HCT116 (cell line): ENCODE measurements at regions not wholly inside any gene's neighbourhood (a gene's known extent, or its start where the extent isn't known, plus 50 kb on each side); places are given as distances from the start of the nearest gene placed in this dataset.

Experiments
- ATAC-seq: fragments of 200-7000 bp; cut with Tn5 transposase; 2 replicates; pipeline ENCODE4 v1.9.1; 2020; ENCODE audit warnings: mild to moderate bottlenecking, moderate library complexity
- BruUV-seq: library from RNA; stranded (reverse); fragments of 400-500 nt; replicated peaks from 2 replicates; lab custom pipeline; 2021; lab: Mats Ljungman, UMichigan
- CTCF ChIA-PET: fragments of 300-600 bp; sonication (Branson Sonifier 250); formaldehyde crosslinking; loops from one replicate; lab custom pipeline; 2021; ENCODE audit warnings: antibody characterized with exemption; lab: Charles Lee
- POLR2A ChIA-PET: fragments of 300-600, 350-600 bp; sonication (Branson Sonifier 250); formaldehyde crosslinking; loops from one replicate; lab custom pipeline; 2021; ENCODE audit warnings: antibody characterized with exemption; lab: Charles Lee
- RAD21 ChIA-PET, 2 experiments: fragments of 300-600 bp; sonication (Branson Sonifier 250); formaldehyde crosslinking; loops; one replicate each; lab custom pipeline; 2023; ENCODE audit warnings: low total read pairs in 2 of 2; ENCODE audit not compliant: uncharacterized antibody in 2 of 2, unreplicated experiment in 2 of 2, low non-redundant PET in 1 of 2; lab: Charles Lee
- DNase-seq: peaks from one replicate; pipeline ENCODE4 v3.0.0-alpha.2; 2010; ENCODE audit warnings: low read depth, low spot score
- H2AFZ ChIP-seq: fragments of 200-600 bp; shearing (Covaris generic), sonication (generic); 2 replicates; pipeline ENCODE4 v1.6.1; 2017; ENCODE audit warnings: low read depth, mixed run types, mixed read lengths, antibody characterized with exemption, low read length; ENCODE audit not compliant: poor library complexity, severe bottlenecking
- H3K27ac ChIP-seq: 2 replicates; pipeline ENCODE4 v1.5.1; 2012; ENCODE audit warnings: low read depth, low read length
- H3K27me3 ChIP-seq: fragments of 200-600 bp; sonication (generic); 2 replicates; pipeline ENCODE4 v1.6.1; 2016; ENCODE audit warnings: mixed run types, low read length, mixed read lengths; ENCODE audit not compliant: insufficient read depth
- H3K36me3 ChIP-seq, 2 experiments: fragments of 200-500 bp in 1 of 2; fragments of 200-600 bp in 1 of 2; sonication (Bioruptor generic) in 1 of 2; sonication (generic) in 1 of 2; 2 replicates each; pipeline versions ENCODE4 v1.5.1 to v1.6.1; 2014 to 2016; ENCODE audit warnings: low read length in 2 of 2, inconsistent platforms in 1 of 2, mixed read lengths in 1 of 2, mixed run types in 1 of 2; ENCODE audit not compliant: insufficient read depth in 2 of 2, control insufficient read depth in 1 of 2
- H3K4me1 ChIP-seq, 2 experiments: fragments of 200-600 bp in 1 of 2; sonication (generic) in 1 of 2; 2 replicates each; pipeline versions ENCODE4 v1.5.1 to v1.6.1; 2012 to 2017; ENCODE audit warnings: low read length in 2 of 2, inconsistent platforms in 1 of 2, mild to moderate bottlenecking in 1 of 2, mixed read lengths in 1 of 2, mixed run types in 1 of 2, moderate library complexity in 1 of 2; ENCODE audit not compliant: insufficient read depth in 2 of 2, control insufficient read depth in 1 of 2
- H3K4me2 ChIP-seq: fragments of 200-600 bp; sonication (generic); 2 replicates; pipeline ENCODE4 v1.6.1; 2017; ENCODE audit warnings: mixed run types, low read length, mixed read lengths
- H3K4me3 ChIP-seq, 2 experiments: fragments of 200-600 bp in 1 of 2; sonication (generic) in 1 of 2; replicated peaks in 1 of 2; 2 replicates each; pipeline ENCODE4 v1.5.1; 2011 to 2016; ENCODE audit warnings: low read length in 2 of 2, control low read depth in 1 of 2, low read depth in 1 of 2, mild to moderate bottlenecking in 1 of 2, mixed read lengths in 1 of 2, mixed run types in 1 of 2
- H3K79me2 ChIP-seq: fragments of 200-600 bp; sonication (generic); 2 replicates; pipeline ENCODE4 v1.6.1; 2017; ENCODE audit warnings: mild to moderate bottlenecking, mixed run types, low read length, moderate library complexity, mixed read lengths; ENCODE audit not compliant: insufficient read depth
- H3K9ac ChIP-seq: fragments of 200-600 bp; sonication (generic); 2 replicates; pipeline ENCODE4 v1.6.1; 2016; ENCODE audit warnings: low read length, mixed read lengths
- H3K9me2 ChIP-seq: fragments of 200-600 bp; sonication (generic), shearing (Covaris generic); 2 replicates; pipeline ENCODE4 v1.6.1; 2017; ENCODE audit warnings: mixed run types, mild to moderate bottlenecking, moderate library complexity; ENCODE audit not compliant: insufficient read depth
- H3K9me3 ChIP-seq, 2 experiments: fragments of 200-500 bp in 1 of 2; fragments of 200-600 bp in 1 of 2; sonication (Bioruptor generic) in 1 of 2; sonication (generic) in 1 of 2; 2 replicates each; pipeline ENCODE4 v1.6.1; 2014 to 2017; ENCODE audit warnings: low read length in 2 of 2, mixed read lengths in 2 of 2, inconsistent platforms in 1 of 2, low read depth in 1 of 2, mild to moderate bottlenecking in 1 of 2, mixed run types in 1 of 2, moderate library complexity in 1 of 2; ENCODE audit not compliant: control insufficient read depth in 1 of 2, insufficient read depth in 1 of 2
- H4K20me1 ChIP-seq: fragments of 200-600 bp; sonication (generic), shearing (Covaris generic); 2 replicates; pipeline ENCODE4 v1.6.1; 2017; ENCODE audit warnings: mixed run types, mild to moderate bottlenecking, moderate library complexity; ENCODE audit not compliant: insufficient read depth
- ATF3 ChIP-seq: IDR thresholded peaks from 2 replicates; pipeline ENCODE4 v1.6.1; 2012
- CBX3 ChIP-seq: IDR thresholded peaks from 2 replicates; pipeline ENCODE4 v1.6.1; 2012; ENCODE audit warnings: low read depth
- EGR1 ChIP-seq: IDR thresholded peaks from 2 replicates; pipeline ENCODE4 v1.6.1; 2012; ENCODE audit warnings: low read depth
- EZH2 ChIP-seq: fragments of 200-600 bp; sonication (generic); IDR thresholded peaks from 2 replicates; pipeline ENCODE4 v1.6.1; 2017; ENCODE audit warnings: antibody characterized with exemption, mixed run types
- EZH2phosphoT487 ChIP-seq: fragments of 200-600 bp; IDR thresholded peaks from 2 replicates; pipeline ENCODE4 v1.6.1; 2018; ENCODE audit warnings: antibody characterized with exemption, borderline replicate concordance
- FOSL1 ChIP-seq: IDR thresholded peaks from 2 replicates; pipeline ENCODE4 v1.6.1; 2012; ENCODE audit warnings: low read depth
- JUND ChIP-seq: IDR thresholded peaks from 2 replicates; pipeline ENCODE4 v1.6.1; 2012
- POLR2A ChIP-seq: IDR thresholded peaks from 2 replicates; pipeline ENCODE4 v1.7.0; 2011; ENCODE audit warnings: borderline replicate concordance; ENCODE audit not compliant: insufficient read depth, insufficient read length; ENCODE audit errors: extremely low read depth
- POLR2AphosphoS5 ChIP-seq: IDR thresholded peaks from 2 replicates; pipeline ENCODE4 v1.6.1; 2011; ENCODE audit warnings: mild to moderate bottlenecking, low read depth, low read length, moderate library complexity
- REST ChIP-seq: IDR thresholded peaks from 2 replicates; pipeline ENCODE4 v1.6.1; 2012; ENCODE audit warnings: low read depth
- SIN3A ChIP-seq: IDR thresholded peaks from 2 replicates; pipeline ENCODE4 v1.6.1; 2012; ENCODE audit warnings: low read depth
- TCF7L2 ChIP-seq: IDR thresholded peaks from 2 replicates; pipeline ENCODE4 v1.7.0; 2011; ENCODE audit warnings: borderline replicate concordance, inconsistent platforms; ENCODE audit not compliant: insufficient read depth, insufficient read length; ENCODE audit errors: extremely low read depth
- ZNF274 ChIP-seq: fragments of 200-500 bp; sonication (Bioruptor generic); IDR thresholded peaks from 2 replicates; pipeline ENCODE4 v1.6.1; 2014; ENCODE audit warnings: mild to moderate bottlenecking, low read depth, low read length, inconsistent platforms
- intact Hi-C: fragments of 100-400 bp; cut with micrococcal nuclease; formaldehyde crosslinking; loops from 2 replicates; pipeline ENCODE4 v1.10.0; 2022

- ChIA-PET CTCF (no interaction called here), POLR2A (no interaction called here), RAD21 (no interaction called here)
- no peak overlapping the region for H3K9ac ChIP-seq
- H3K27ac ChIP-seq, result no peak overlapping the region
- no peaks in the 10 kb centered on the region for H3K79me2 ChIP-seq
- H3K4me2 ChIP-seq, result no peak overlapping the region
- no peaks in the 10 kb centered on the region; the same call in 1 of the 2 replicates for H4K20me1 ChIP-seq
- H3K9me3 ChIP-seq, result no peaks in the 10 kb centered on the region
- H3K36me3 ChIP-seq, result no peaks in the 10 kb centered on the region
- intact Hi-C loops, result no loop called here
- H3K4me1 ChIP-seq, result no peaks in the 10 kb centered on the region
- DNase-seq, result no peak
- BruUV-seq, result no TSS peak
- ATAC-seq, result no peak
- no peak overlapping the region for H2AFZ ChIP-seq
- TF ChIP-seq CBX3, result no peak
- no peak for TF ChIP-seq REST
- no peak for TF ChIP-seq ATF3
- no peak overlapping the region for H3K4me3 ChIP-seq
- no peaks in the 10 kb centered on the region for H3K27me3 ChIP-seq
- H3K9me2 ChIP-seq, result no peaks in the 10 kb centered on the region
Observed at GRCh38 chr5:85305766-85306165, 921.1 kb upstream of the EDIL3 start.

- POLR2A ChIA-PET, result no interaction called here
- Histone ChIP-seq H3K4me2 (no peak overlapping the region), H3K9me2 (no peaks in the 10 kb centered on the region), H3K27ac (no peak overlapping the region), H3K4me1 (no peaks in the 10 kb centered on the region), H3K36me3 (no peaks in the 10 kb centered on the region), H2AFZ (no peak overlapping the region), H4K20me1 (no peaks in the 10 kb centered on the region), H3K9ac (no peak overlapping the region), H3K79me2 (no peaks in the 10 kb centered on the region), H3K9me3 (no peaks in the 10 kb centered on the region), H3K4me3 (no peak overlapping the region), H3K27me3 (no peaks in the 10 kb centered on the region)
- intact Hi-C loops, result no loop called here
- no peak for DNase-seq
- no peak for ATAC-seq
- CTCF ChIA-PET, result no interaction called here
- RAD21 ChIA-PET, result no interaction called here
- BruUV-seq, result no TSS peak
- TF ChIP-seq EZH2, result no peak
- TF ChIP-seq JUND, result no peak
- TF ChIP-seq SIN3A, result no peak
- no peak for TF ChIP-seq POLR2A
- no peak for TF ChIP-seq REST
- TF ChIP-seq CBX3, result no peak
- TF ChIP-seq EZH2phosphoT487, result no peak
- no peak for TF ChIP-seq TCF7L2
- no peak for TF ChIP-seq ATF3
- no peak for TF ChIP-seq ZNF274
- no peak for TF ChIP-seq EGR1
- TF ChIP-seq FOSL1, result no peak
- TF ChIP-seq POLR2AphosphoS5, result no peak
Observed at GRCh38 chr5:85311536-85311935, 926.9 kb upstream of the EDIL3 start.
